ENCODE measurements at regions not wholly inside any gene's neighbourhood (a gene's known extent, or its start where the extent isn't known, plus 50 kb on each side); places are given as distances from the start of the nearest gene placed in this dataset.

DNA sequence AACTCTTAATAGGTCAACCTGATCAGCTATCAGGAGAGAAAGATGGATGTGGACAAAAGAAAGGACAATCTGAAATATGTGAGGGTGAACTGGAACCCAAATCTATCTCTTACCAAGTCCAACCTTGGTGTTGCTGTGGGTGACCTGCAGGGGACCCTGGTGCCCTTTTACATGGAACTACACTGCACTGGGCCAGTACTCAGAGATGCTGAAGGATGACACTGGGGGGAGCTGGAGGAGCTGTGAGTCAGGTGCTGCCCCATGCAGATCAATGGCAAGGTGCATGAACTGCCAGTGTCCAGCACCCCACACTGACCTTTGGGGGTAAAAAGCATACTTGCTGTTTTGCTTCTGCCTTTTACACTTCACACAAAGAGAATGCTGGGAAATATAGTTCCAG lies 55.6 kb upstream of the TBC1D5 start:
- peak; percentile 97 for ATAC-seq
- TF ChIP-seq, protein P1, sequence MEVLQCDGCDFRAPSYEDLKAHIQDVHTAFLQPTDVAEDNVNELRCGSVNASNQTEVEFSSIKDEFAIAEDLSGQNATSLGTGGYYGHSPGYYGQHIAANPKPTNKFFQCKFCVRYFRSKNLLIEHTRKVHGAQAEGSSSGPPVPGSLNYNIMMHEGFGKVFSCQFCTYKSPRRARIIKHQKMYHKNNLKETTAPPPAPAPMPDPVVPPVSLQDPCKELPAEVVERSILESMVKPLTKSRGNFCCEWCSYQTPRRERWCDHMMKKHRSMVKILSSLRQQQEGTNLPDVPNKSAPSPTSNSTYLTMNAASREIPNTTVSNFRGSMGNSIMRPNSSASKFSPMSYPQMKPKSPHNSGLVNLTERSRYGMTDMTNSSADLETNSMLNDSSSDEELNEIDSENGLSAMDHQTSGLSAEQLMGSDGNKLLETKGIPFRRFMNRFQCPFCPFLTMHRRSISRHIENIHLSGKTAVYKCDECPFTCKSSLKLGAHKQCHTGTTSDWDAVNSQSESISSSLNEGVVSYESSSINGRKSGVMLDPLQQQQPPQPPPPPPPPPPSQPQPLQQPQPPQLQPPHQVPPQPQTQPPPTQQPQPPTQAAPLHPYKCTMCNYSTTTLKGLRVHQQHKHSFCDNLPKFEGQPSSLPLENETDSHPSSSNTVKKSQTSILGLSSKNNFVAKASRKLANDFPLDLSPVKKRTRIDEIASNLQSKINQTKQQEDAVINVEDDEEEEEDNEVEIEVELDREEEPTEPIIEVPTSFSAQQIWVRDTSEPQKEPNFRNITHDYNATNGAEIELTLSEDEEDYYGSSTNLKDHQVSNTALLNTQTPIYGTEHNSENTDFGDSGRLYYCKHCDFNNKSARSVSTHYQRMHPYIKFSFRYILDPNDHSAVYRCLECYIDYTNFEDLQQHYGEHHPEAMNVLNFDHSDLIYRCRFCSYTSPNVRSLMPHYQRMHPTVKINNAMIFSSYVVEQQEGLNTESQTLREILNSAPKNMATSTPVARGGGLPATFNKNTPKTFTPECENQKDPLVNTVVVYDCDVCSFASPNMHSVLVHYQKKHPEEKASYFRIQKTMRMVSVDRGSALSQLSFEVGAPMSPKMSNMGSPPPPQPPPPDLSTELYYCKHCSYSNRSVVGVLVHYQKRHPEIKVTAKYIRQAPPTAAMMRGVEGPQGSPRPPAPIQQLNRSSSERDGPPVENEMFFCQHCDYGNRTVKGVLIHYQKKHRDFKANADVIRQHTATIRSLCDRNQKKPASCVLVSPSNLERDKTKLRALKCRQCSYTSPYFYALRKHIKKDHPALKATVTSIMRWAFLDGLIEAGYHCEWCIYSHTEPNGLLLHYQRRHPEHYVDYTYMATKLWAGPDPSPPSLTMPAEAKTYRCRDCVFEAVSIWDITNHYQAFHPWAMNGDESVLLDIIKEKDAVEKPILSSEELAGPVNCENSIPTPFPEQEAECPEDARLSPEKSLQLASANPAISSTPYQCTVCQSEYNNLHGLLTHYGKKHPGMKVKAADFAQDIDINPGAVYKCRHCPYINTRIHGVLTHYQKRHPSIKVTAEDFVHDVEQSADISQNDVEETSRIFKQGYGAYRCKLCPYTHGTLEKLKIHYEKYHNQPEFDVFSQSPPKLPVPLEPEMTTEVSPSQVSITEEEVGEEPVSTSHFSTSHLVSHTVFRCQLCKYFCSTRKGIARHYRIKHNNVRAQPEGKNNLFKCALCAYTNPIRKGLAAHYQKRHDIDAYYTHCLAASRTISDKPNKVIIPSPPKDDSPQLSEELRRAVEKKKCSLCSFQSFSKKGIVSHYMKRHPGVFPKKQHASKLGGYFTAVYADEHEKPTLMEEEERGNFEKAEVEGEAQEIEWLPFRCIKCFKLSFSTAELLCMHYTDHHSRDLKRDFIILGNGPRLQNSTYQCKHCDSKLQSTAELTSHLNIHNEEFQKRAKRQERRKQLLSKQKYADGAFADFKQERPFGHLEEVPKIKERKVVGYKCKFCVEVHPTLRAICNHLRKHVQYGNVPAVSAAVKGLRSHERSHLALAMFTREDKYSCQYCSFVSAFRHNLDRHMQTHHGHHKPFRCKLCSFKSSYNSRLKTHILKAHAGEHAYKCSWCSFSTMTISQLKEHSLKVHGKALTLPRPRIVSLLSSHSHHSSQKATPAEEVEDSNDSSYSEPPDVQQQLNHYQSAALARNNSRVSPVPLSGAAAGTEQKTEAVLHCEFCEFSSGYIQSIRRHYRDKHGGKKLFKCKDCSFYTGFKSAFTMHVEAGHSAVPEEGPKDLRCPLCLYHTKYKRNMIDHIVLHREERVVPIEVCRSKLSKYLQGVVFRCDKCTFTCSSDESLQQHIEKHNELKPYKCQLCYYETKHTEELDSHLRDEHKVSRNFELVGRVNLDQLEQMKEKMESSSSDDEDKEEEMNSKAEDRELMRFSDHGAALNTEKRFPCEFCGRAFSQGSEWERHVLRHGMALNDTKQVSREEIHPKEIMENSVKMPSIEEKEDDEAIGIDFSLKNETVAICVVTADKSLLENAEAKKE (CRISPR knock-in tag; IDR thresholded peaks at IDR 0.05), result no peak
- no peak for TF ChIP-seq ZNF331 (CRISPR knock-in tag; IDR thresholded peaks at IDR 0.05; ENCODE audit: low read depth)
- TF ChIP-seq, protein P2, sequence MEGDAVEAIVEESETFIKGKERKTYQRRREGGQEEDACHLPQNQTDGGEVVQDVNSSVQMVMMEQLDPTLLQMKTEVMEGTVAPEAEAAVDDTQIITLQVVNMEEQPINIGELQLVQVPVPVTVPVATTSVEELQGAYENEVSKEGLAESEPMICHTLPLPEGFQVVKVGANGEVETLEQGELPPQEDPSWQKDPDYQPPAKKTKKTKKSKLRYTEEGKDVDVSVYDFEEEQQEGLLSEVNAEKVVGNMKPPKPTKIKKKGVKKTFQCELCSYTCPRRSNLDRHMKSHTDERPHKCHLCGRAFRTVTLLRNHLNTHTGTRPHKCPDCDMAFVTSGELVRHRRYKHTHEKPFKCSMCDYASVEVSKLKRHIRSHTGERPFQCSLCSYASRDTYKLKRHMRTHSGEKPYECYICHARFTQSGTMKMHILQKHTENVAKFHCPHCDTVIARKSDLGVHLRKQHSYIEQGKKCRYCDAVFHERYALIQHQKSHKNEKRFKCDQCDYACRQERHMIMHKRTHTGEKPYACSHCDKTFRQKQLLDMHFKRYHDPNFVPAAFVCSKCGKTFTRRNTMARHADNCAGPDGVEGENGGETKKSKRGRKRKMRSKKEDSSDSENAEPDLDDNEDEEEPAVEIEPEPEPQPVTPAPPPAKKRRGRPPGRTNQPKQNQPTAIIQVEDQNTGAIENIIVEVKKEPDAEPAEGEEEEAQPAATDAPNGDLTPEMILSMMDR (conservative IDR thresholded peaks at IDR 0.05; ENCODE audit: low read depth in 2 of 2), result peak; percentile 45 to 69

DNA sequence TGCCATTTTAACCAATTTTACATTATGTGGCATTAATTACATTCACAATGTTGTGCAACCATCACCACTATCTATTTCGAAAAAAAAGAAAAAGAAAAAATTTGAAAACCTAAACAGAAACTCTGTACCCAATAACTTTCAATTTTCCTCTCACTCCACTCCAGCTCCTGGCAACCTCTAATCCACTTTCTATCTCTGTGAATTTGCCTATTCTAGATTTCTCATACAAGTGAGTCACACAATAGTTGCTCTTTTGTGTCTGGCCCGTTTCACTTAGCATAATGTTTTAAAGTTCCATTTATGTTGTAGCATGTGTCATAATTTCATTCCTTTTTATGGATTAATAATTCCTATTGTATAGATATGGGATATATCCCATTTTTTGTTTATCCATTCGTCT lies 53.3 kb upstream of the TBC1D5 start:
- Mint-ChIP-seq H3K4me1 (no peaks in the 10 kb centered on the region), H3K36me3 (ENCODE audit: low read depth) (no peaks in the 10 kb centered on the region; the same call in 2 of the 3 replicates), H3K4me3 (no peak overlapping the region), H3K9me3 (peaks cover 4% of the 10 kb centered on the region; the same call in 1 of the 3 replicates), H3K27ac (no peak overlapping the region), H3K27me3 (ENCODE audit: insufficient read depth, low read depth, poor library complexity) (no peaks in the 10 kb centered on the region)
- Histone ChIP-seq H3K4me1 (ENCODE audit: insufficient read depth) (no peaks in the 10 kb centered on the region), H3K4me2 (no peak overlapping the region), H3K9me2 (ENCODE audit: insufficient read depth) (no peaks in the 10 kb centered on the region), H3K27me3 (ENCODE audit: insufficient read depth) (no peaks in the 10 kb centered on the region), H3K36me3 (ENCODE audit: insufficient read depth) (no peaks in the 10 kb centered on the region), H4K20me1 (replicated peaks; ENCODE audit: insufficient read depth) (no peaks in the 10 kb centered on the region), H3K79me2 (replicated peaks; ENCODE audit: insufficient read depth) (no peaks in the 10 kb centered on the region), H2AFZ (no peak overlapping the region), H3K4me3 (no peak overlapping the region), H3F3A (replicated peaks; ENCODE audit: low read depth) (no peaks in the 10 kb centered on the region), H3K27ac (ENCODE audit: low read depth) (no peak overlapping the region)
- DNase-seq (ENCODE audit: low spot score) (no peak), ATAC-seq (no peak)
- no peak for TF ChIP-seq EZH2 (IDR thresholded peaks at IDR 0.05; ENCODE audit: low read depth, unreplicated experiment)
- TF ChIP-seq, protein P3, sequence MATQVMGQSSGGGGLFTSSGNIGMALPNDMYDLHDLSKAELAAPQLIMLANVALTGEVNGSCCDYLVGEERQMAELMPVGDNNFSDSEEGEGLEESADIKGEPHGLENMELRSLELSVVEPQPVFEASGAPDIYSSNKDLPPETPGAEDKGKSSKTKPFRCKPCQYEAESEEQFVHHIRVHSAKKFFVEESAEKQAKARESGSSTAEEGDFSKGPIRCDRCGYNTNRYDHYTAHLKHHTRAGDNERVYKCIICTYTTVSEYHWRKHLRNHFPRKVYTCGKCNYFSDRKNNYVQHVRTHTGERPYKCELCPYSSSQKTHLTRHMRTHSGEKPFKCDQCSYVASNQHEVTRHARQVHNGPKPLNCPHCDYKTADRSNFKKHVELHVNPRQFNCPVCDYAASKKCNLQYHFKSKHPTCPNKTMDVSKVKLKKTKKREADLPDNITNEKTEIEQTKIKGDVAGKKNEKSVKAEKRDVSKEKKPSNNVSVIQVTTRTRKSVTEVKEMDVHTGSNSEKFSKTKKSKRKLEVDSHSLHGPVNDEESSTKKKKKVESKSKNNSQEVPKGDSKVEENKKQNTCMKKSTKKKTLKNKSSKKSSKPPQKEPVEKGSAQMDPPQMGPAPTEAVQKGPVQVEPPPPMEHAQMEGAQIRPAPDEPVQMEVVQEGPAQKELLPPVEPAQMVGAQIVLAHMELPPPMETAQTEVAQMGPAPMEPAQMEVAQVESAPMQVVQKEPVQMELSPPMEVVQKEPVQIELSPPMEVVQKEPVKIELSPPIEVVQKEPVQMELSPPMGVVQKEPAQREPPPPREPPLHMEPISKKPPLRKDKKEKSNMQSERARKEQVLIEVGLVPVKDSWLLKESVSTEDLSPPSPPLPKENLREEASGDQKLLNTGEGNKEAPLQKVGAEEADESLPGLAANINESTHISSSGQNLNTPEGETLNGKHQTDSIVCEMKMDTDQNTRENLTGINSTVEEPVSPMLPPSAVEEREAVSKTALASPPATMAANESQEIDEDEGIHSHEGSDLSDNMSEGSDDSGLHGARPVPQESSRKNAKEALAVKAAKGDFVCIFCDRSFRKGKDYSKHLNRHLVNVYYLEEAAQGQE (IDR thresholded peaks at IDR 0.05; ENCODE audit: unreplicated experiment), result no peak

More for the DNA sequence above, 55.6 kb upstream of the TBC1D5 start:
- no peaks in the 10 kb centered on the region for H3K27me3 Mint-ChIP-seq (ENCODE audit: insufficient read depth, low read depth, poor library complexity)
- no peak overlapping the region for H3K4me3 ChIP-seq
- H3K79me2 ChIP-seq (replicated peaks; ENCODE audit: insufficient read depth), result no peaks in the 10 kb centered on the region
- H4K20me1 ChIP-seq (replicated peaks; ENCODE audit: insufficient read depth), result no peaks in the 10 kb centered on the region
- H3K36me3 ChIP-seq (ENCODE audit: insufficient read depth), result no peaks in the 10 kb centered on the region
- DNase-seq (ENCODE audit: low spot score), result peak; percentile 65
- H3K4me3 Mint-ChIP-seq, result no peak overlapping the region
- H3K4me1 Mint-ChIP-seq, result no peaks in the 10 kb centered on the region
- H2AFZ ChIP-seq, result no peak overlapping the region
- H3F3A ChIP-seq (replicated peaks; ENCODE audit: low read depth), result no peaks in the 10 kb centered on the region
- no peaks in the 10 kb centered on the region for H3K9me3 Mint-ChIP-seq
- H3K27ac ChIP-seq (ENCODE audit: low read depth), result no peak overlapping the region
- no peaks in the 10 kb centered on the region for H3K4me1 ChIP-seq (ENCODE audit: insufficient read depth)
- H3K36me3 Mint-ChIP-seq (ENCODE audit: low read depth), result no peaks in the 10 kb centered on the region
- no peaks in the 10 kb centered on the region for H3K27me3 ChIP-seq (ENCODE audit: insufficient read depth)
- no peaks in the 10 kb centered on the region for H3K9me2 ChIP-seq (ENCODE audit: insufficient read depth)
- no peak overlapping the region for H3K4me2 ChIP-seq
- H3K27ac Mint-ChIP-seq, result no peak overlapping the region
